Sigmoid colon (tissue), 3 donors: ENCODE measurements at regions not wholly inside any gene's neighbourhood (a gene's known extent, or its start where the extent isn't known, plus 50 kb on each side); places are given as distances from the start of the nearest gene placed in this dataset.

Experiments
- POLR2A ChIP-seq, 2 donors: fragments of 450-650 bp; IDR thresholded peaks; one replicate each; pipeline ENCODE4 v1.6.1; 2016; ENCODE audit warnings: antibody characterized with exemption in 2 of 2, mild to moderate bottlenecking in 2 of 2, moderate library complexity in 2 of 2
- TF ChIP-seq, protein P1 (sequence below), 4 experiments: fragments of 450-650 bp in 3 of 4; fragments of 200-600 bp in 1 of 4; IDR thresholded peaks; one replicate each; pipeline ENCODE4 v1.5.1; 2016 to 2019; ENCODE audit warnings: antibody characterized with exemption in 4 of 4, mild to moderate bottlenecking in 3 of 4, moderate library complexity in 2 of 4

GRCh38 chr2:219727771-219728429 is 100.5 kb downstream of the SLC4A3 start:
- TF ChIP-seq, protein P1, sequence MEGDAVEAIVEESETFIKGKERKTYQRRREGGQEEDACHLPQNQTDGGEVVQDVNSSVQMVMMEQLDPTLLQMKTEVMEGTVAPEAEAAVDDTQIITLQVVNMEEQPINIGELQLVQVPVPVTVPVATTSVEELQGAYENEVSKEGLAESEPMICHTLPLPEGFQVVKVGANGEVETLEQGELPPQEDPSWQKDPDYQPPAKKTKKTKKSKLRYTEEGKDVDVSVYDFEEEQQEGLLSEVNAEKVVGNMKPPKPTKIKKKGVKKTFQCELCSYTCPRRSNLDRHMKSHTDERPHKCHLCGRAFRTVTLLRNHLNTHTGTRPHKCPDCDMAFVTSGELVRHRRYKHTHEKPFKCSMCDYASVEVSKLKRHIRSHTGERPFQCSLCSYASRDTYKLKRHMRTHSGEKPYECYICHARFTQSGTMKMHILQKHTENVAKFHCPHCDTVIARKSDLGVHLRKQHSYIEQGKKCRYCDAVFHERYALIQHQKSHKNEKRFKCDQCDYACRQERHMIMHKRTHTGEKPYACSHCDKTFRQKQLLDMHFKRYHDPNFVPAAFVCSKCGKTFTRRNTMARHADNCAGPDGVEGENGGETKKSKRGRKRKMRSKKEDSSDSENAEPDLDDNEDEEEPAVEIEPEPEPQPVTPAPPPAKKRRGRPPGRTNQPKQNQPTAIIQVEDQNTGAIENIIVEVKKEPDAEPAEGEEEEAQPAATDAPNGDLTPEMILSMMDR (IDR thresholded peaks at IDR 0.05): no peak
- TF ChIP-seq POLR2A (IDR thresholded peaks at IDR 0.05): no peak
